ENCODE measurements at regions not wholly inside any gene's neighbourhood (a gene's known extent, or its start where the extent isn't known, plus 50 kb on each side); places are given as distances from the start of the nearest gene placed in this dataset.

GRCh38 chr7:9091282-9091681, 657.9 kb downstream of the NXPH1 start:
- no peak overlapping the region for H4K8ac ChIP-seq (ENCODE audit: low read depth in 2 of 2, low read length in 2 of 2)
- no CpG with 5 or more reads among the region's 3 CpGs for WGBS, 2 experiments (ENCODE audit: extremely low coverage in 2 of 2, insufficient read length in 1 of 2)
- in situ Hi-C loops (cut with MboI; ENCODE audit: low sequenced_read_pairs): no loop called here
- H3K4me1 ChIP-seq (ENCODE audit: control insufficient read depth, insufficient read depth, low read length): no peaks in the 10 kb centered on the region
- TF ChIP-seq BHLHE40 (IDR thresholded peaks at IDR 0.05; ENCODE audit: low read depth, low read length): no peak
- TF ChIP-seq CTCF (conservative IDR thresholded peaks at IDR 0.05; ENCODE audit: low read depth, low read length): no peak
- TF ChIP-seq RCOR1 (IDR thresholded peaks at IDR 0.05; ENCODE audit: insufficient replicate concordance, low read length): no peak
- TF ChIP-seq CHD1 (IDR thresholded peaks at IDR 0.05; ENCODE audit: low read depth, low read length): no peak
- no peak for TF ChIP-seq SMC3 (IDR thresholded peaks at IDR 0.05; ENCODE audit: low read depth, low read length)
- TF ChIP-seq MAFK (IDR thresholded peaks at IDR 0.05; ENCODE audit: low read depth, low read length): no peak
- TF ChIP-seq POLR2A (IDR thresholded peaks at IDR 0.05; ENCODE audit: low read depth, low read length): no peak
- H3K4me2 ChIP-seq (ENCODE audit: low read depth, low read length): no peak overlapping the region
- H3K36me3 ChIP-seq (ENCODE audit: control insufficient read depth, insufficient read depth, low read length): no peaks in the 10 kb centered on the region
- dilution Hi-C loops (cut with HindIII; ENCODE audit: low sequenced_read_pairs, unreplicated experiment): no loop called here
- H3K56ac ChIP-seq (ENCODE audit: extremely low read depth, insufficient read depth, low read length): no peak overlapping the region
- H3K27ac ChIP-seq (ENCODE audit: insufficient read depth, low read length): no peak overlapping the region
- H4K20me1 ChIP-seq (ENCODE audit: insufficient read depth, low read length): no peaks in the 10 kb centered on the region
- intact Hi-C loops (cut with micrococcal nuclease): no loop called here
- no peak overlapping the region for H3K9ac ChIP-seq (ENCODE audit: low read depth, low read length)
- H3K4ac ChIP-seq (ENCODE audit: low read depth, low read length): no peak overlapping the region
- H4K91ac ChIP-seq (ENCODE audit: insufficient read depth, low read depth, low read length): no peak overlapping the region
- H3K79me1 ChIP-seq (ENCODE audit: low read depth in 1 of 2, low read length in 2 of 2): no peaks in the 10 kb centered on the region
- H3K14ac ChIP-seq (replicated peaks; ENCODE audit: low read depth, low read length): no peak overlapping the region
- H2BK120ac ChIP-seq (ENCODE audit: low read depth, low read length): no peak overlapping the region
- H2BK5ac ChIP-seq (ENCODE audit: low read depth, low read length, poor library complexity, severe bottlenecking): no peak overlapping the region
- ChIA-PET POLR2A (ENCODE audit: unreplicated experiment) (no interaction called here), CTCF (no interaction called here)
- no peak overlapping the region for H2AK5ac ChIP-seq (ENCODE audit: low read depth, low read length)
- no peak overlapping the region for H3K23ac ChIP-seq (ENCODE audit: low read depth, low read length)
- ATAC-seq (ENCODE audit: low read depth) (no peak), DNase-seq (no peak)
- H2BK20ac ChIP-seq (ENCODE audit: low read depth, low read length): no peak overlapping the region
- H3K27me3 ChIP-seq (ENCODE audit: control insufficient read depth, insufficient read depth, low read length): no peaks in the 10 kb centered on the region
- no TSS peak for BruUV-seq (replicated peaks)
- no peak overlapping the region for H2AFZ ChIP-seq (replicated peaks; ENCODE audit: low read length, poor library complexity)
- H2AK9ac ChIP-seq (replicated peaks; ENCODE audit: low read depth, low read length, poor library complexity): no peak overlapping the region
- no peak overlapping the region for H3K18ac ChIP-seq (ENCODE audit: low read depth, low read length)
- H3K4me3 ChIP-seq (ENCODE audit: insufficient read depth, low read depth, low read length): no peak overlapping the region
- H2BK15ac ChIP-seq (ENCODE audit: low read depth, low read length): no peak overlapping the region
- peaks cover 17% of the 10 kb centered on the region for H3K9me3 ChIP-seq (ENCODE audit: control insufficient read depth, insufficient read depth, low read length)
- no peaks in the 10 kb centered on the region for H3K9me1 ChIP-seq (ENCODE audit: insufficient read depth, low read length)
- H4K5ac ChIP-seq (ENCODE audit: low read depth, low read length): no peak overlapping the region

Data from IMR-90 (cell line).